ENCODE measurements at regions not wholly inside any gene's neighbourhood (a gene's known extent, or its start where the extent isn't known, plus 50 kb on each side); places are given as distances from the start of the nearest gene placed in this dataset.
A peak's percentile ranks its signal among the peaks of the same experiment; 100 is the strongest.

DNA sequence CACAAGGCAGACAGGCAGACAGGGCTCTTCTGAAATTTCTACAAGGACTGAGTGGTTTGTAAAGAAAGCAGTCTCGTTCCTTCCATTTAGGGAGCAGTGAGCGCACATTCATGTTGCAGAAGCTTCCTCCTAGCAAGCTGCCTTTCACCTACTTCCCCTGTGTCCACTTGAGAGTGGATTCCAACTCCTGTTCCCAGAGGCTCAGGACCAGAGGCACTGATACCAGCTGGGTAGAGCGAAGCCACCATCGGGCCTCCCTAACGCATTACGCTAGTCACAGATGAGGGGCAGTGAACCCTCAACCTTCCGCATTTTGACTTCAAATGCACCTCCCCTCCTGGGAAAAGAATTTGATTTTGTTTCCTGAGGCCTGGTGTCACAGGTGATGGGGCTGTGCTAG lies 215.8 kb downstream of the SIPA1L2 start:
- Histone ChIP-seq H3K9me3 (peaks cover 0 to 14% (median 4%) of the 10 kb centered on the region in 4 donors), H3K36me3 (peaks cover 0 to 61% (median 6%) of the 10 kb centered on the region in 3 donors), H3K4me3 (no peak overlapping the region), H3K4me1 (peaks cover 0 to 14% (median 8%) of the 10 kb centered on the region in 4 donors), H3K27me3 (no peaks in the 10 kb centered on the region), H3K27ac (peak overlapping the region in 2 of 4 donors; percentile 1 to 92)
- DNase-seq (ENCODE audit: low spot score in 2 of 2): no peak
- WGBS, 2 donors: 90 to 96% methylated on average over 7 of the region's 7 CpGs
- no peak for TF ChIP-seq EP300 (IDR thresholded peaks at IDR 0.05)
- TF ChIP-seq, protein P1, sequence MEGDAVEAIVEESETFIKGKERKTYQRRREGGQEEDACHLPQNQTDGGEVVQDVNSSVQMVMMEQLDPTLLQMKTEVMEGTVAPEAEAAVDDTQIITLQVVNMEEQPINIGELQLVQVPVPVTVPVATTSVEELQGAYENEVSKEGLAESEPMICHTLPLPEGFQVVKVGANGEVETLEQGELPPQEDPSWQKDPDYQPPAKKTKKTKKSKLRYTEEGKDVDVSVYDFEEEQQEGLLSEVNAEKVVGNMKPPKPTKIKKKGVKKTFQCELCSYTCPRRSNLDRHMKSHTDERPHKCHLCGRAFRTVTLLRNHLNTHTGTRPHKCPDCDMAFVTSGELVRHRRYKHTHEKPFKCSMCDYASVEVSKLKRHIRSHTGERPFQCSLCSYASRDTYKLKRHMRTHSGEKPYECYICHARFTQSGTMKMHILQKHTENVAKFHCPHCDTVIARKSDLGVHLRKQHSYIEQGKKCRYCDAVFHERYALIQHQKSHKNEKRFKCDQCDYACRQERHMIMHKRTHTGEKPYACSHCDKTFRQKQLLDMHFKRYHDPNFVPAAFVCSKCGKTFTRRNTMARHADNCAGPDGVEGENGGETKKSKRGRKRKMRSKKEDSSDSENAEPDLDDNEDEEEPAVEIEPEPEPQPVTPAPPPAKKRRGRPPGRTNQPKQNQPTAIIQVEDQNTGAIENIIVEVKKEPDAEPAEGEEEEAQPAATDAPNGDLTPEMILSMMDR (IDR thresholded peaks at IDR 0.05): no peak
- TF ChIP-seq POLR2A (IDR thresholded peaks at IDR 0.05): no peak

DNA sequence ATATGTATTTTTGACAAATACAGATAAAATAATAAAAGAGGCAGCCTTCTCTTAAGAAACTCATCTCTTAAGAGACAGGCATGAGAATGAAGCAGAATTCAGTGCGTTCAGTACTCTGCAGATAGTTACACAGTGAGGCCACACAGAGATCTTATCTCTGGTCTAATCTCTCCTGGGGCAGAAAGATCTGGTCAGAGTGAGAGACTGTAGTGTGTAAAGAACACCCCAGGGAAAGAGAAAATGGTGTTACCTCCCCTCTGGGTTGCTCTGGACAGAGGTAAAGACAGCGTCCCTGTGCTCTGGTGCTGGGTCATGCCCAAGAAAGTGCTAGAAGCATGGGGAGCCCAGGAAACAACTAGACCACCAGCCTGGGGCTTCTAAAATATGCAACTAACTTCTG lies 216.3 kb downstream of the SIPA1L2 start:
- WGBS, 2 donors: 87 to 94% methylated on average over 2 of the region's 2 CpGs
- TF ChIP-seq, protein P1 (IDR thresholded peaks at IDR 0.05): no peak
- TF ChIP-seq EP300 (IDR thresholded peaks at IDR 0.05): no peak
- no peak for TF ChIP-seq POLR2A (IDR thresholded peaks at IDR 0.05)
- Histone ChIP-seq H3K27ac (peak overlapping the region in 1 of 4 donors; percentile 1), H3K4me1 (peaks cover 0 to 14% (median 8%) of the 10 kb centered on the region in 4 donors), H3K4me3 (no peak overlapping the region), H3K27me3 (no peaks in the 10 kb centered on the region), H3K9me3 (peaks cover 0 to 15% (median 4%) of the 10 kb centered on the region in 4 donors), H3K36me3 (peaks cover 0 to 59% (median 6%) of the 10 kb centered on the region in 3 donors)
- DNase-seq (ENCODE audit: low spot score in 2 of 2): no peak

DNA sequence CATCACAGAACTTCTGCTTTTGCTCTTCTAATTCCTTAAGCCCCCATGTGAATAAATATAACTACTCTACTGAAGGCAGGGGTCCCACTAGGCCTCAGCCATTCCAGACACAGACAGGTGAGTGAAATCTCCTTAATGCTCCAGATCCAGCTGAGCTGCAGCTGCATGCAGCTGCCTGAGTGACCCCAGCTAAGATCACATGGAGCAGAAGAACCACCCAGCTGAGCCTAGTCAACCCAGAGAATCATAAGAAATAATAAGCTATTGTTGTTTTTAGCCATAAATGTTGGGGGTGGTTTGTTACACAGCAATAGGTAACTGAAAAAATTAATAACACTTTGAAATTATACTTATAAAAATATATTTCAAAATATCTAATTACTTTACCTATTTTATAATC lies 220.3 kb downstream of the SIPA1L2 start:
- no peaks in the 10 kb centered on the region for H3K27me3 ChIP-seq
- H3K9me3 ChIP-seq: peaks cover 0 to 15% (median 4%) of the 10 kb centered on the region in 4 donors
- peaks cover 0 to 11% (median 0%) of the 10 kb centered on the region in 4 donors for H3K4me1 ChIP-seq
- peaks cover 0 to 50% (median 6%) of the 10 kb centered on the region in 3 donors for H3K36me3 ChIP-seq
- no peak for DNase-seq (ENCODE audit: low spot score in 2 of 2)
- no peak overlapping the region for H3K27ac ChIP-seq
- TF ChIP-seq EP300 (IDR thresholded peaks at IDR 0.05) (no peak), POLR2A (IDR thresholded peaks at IDR 0.05) (no peak)
- TF ChIP-seq, protein P1 (IDR thresholded peaks at IDR 0.05): no peak
- H3K4me3 ChIP-seq: no peak overlapping the region

DNA sequence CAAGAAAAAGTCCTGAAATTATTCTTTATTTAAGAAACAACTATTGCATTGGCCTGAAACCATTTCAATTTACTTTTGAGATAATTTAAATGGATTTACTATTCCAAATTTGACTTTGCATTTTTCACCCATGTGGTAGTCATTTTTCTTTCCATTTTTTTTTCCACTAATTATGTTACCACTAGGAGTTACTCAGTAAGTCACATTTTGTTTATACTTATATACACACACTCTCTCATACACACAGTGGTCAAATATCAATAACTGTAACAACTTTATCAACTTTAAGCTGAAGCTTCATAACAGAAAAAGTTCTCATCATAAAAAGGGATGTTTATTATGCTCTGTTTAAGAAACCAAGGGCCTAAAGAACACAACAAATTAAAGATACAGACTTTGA lies 222.8 kb downstream of the SIPA1L2 start:
- Histone ChIP-seq H3K27me3 (no peaks in the 10 kb centered on the region), H3K27ac (no peak overlapping the region), H3K9me3 (peaks cover 0 to 15% (median 4%) of the 10 kb centered on the region in 4 donors), H3K36me3 (peaks cover 0 to 43% (median 0%) of the 10 kb centered on the region in 3 donors), H3K4me1 (peaks cover 0 to 11% (median 0%) of the 10 kb centered on the region in 4 donors), H3K4me3 (no peak overlapping the region)
- DNase-seq (ENCODE audit: low spot score in 2 of 2): no peak
- TF ChIP-seq EP300 (IDR thresholded peaks at IDR 0.05) (no peak), POLR2A (IDR thresholded peaks at IDR 0.05) (no peak)
- TF ChIP-seq, protein P1 (IDR thresholded peaks at IDR 0.05): no peak

DNA sequence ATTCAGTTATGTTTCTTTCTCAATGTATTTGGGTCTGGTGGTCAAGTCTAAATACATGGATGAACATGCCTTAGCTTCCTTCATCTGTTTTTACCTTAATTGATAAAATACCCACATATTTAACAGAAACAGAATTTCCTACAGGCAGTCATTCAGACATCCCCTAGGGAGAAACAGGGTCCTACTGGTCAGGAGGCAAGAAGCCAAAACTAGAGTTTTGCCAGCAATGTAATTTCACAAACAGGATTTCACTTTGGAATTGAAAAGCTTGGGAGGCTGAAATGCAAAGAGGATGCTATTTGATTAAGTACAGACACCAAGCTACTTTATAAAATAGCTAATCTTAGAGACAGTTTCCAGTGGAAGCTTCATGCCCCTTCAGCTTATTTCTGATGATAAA lies 224.2 kb downstream of the SIPA1L2 start:
- Histone ChIP-seq H3K4me3 (no peak overlapping the region), H3K4me1 (peaks cover 0 to 11% (median 0%) of the 10 kb centered on the region in 4 donors), H3K36me3 (peaks cover 0 to 47% (median 0%) of the 10 kb centered on the region in 3 donors), H3K27me3 (no peaks in the 10 kb centered on the region), H3K9me3 (peaks cover 0 to 12% (median 4%) of the 10 kb centered on the region in 4 donors), H3K27ac (no peak overlapping the region)
- no peak for DNase-seq (ENCODE audit: low spot score in 2 of 2)
- TF ChIP-seq POLR2A (IDR thresholded peaks at IDR 0.05): no peak
- no peak for TF ChIP-seq EP300 (IDR thresholded peaks at IDR 0.05)
- TF ChIP-seq, protein P1 (IDR thresholded peaks at IDR 0.05): no peak
